ENCODE measurements at regions not wholly inside any gene's neighbourhood (a gene's known extent, or its start where the extent isn't known, plus 50 kb on each side); places are given as distances from the start of the nearest gene placed in this dataset.

DNA sequence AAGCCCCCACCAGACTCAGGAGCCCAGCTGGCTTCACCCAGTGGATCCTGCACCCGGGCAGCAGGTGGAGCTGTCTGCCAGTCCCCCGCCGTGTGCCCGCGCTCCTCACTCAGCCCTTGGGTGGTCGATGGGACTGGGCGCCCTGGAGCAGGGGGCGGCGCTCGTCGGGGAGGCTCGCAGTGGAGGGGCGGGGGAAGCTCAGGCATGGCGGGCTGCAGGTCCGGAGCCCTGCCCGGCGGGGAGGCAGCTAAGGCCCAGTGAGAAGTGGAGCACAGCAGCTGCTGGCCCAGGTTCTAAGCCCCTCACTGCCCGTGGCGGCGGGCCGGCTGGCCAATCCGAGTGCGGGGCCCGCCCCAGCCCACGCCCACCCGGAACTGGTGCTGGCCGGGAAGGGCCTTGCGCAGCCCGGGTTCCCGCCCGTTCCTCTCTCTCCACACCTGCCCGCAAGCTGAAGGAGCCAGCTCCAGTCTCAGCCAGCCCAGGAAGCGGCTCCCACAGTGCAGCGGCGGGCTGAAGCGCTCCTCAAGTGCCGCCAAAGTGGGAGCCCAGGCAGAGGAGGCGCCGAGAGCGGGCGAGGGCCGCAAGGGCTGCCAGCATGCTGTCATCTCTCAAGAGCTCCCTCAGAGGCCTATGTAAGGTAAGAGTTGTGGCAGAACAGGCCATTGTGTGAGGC is 1307.8 kb upstream of the TMEFF2 start:
- TF ChIP-seq, protein P1, sequence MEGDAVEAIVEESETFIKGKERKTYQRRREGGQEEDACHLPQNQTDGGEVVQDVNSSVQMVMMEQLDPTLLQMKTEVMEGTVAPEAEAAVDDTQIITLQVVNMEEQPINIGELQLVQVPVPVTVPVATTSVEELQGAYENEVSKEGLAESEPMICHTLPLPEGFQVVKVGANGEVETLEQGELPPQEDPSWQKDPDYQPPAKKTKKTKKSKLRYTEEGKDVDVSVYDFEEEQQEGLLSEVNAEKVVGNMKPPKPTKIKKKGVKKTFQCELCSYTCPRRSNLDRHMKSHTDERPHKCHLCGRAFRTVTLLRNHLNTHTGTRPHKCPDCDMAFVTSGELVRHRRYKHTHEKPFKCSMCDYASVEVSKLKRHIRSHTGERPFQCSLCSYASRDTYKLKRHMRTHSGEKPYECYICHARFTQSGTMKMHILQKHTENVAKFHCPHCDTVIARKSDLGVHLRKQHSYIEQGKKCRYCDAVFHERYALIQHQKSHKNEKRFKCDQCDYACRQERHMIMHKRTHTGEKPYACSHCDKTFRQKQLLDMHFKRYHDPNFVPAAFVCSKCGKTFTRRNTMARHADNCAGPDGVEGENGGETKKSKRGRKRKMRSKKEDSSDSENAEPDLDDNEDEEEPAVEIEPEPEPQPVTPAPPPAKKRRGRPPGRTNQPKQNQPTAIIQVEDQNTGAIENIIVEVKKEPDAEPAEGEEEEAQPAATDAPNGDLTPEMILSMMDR (IDR thresholded peaks at IDR 0.05; ENCODE audit: extremely low read depth in 1 of 2, insufficient read depth in 1 of 2, low read depth in 1 of 2, low read length in 2 of 2), result no peak
- TF ChIP-seq JUN (IDR thresholded peaks at IDR 0.05; ENCODE audit: borderline replicate concordance, insufficient read depth, insufficient read length, low read depth) (no peak), POLR2AphosphoS5 (IDR thresholded peaks at IDR 0.05; ENCODE audit: insufficient read depth, low read depth, low read length) (no peak), MYC (IDR thresholded peaks at IDR 0.05; ENCODE audit: low read depth, low read length) (no peak), EZH2 (IDR thresholded peaks at IDR 0.05; ENCODE audit: borderline replicate concordance, low read depth, low read length, severe bottlenecking) (no peak)
- TF ChIP-seq, protein P2, sequence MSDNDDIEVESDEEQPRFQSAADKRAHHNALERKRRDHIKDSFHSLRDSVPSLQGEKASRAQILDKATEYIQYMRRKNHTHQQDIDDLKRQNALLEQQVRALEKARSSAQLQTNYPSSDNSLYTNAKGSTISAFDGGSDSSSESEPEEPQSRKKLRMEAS (IDR thresholded peaks at IDR 0.05; ENCODE audit: insufficient read depth, insufficient read length), result no peak

Data from endothelial cell of umbilical vein (primary cell).